NCI-H2196 (cell line): ENCODE measurements at regions not wholly inside any gene's neighbourhood (a gene's known extent, or its start where the extent isn't known, plus 50 kb on each side); places are given as distances from the start of the nearest gene placed in this dataset.

ENCODE experiments used
- DNase-seq: peaks from one replicate; lab custom pipeline; 2025; ENCODE audit not compliant: unreplicated experiment; lab: John Stamatoyannopoulos, UW

GRCh38 chr13:50687545-50687944 is 155.9 kb downstream of the DLEU7 start:
- DNase-seq = no peak

- no peak for DNase-seq
Measured at GRCh38 chr13:50690006-50690405, 153.5 kb downstream of the DLEU7 start.

- DNase-seq = peak; percentile 1
Measured at GRCh38 chr13:50691176-50691680, 152.3 kb downstream of the DLEU7 start.

- no peak for DNase-seq
Measured at GRCh38 chr13:50691681-50692263, 151.7 kb downstream of the DLEU7 start.

- no peak for DNase-seq
Measured at GRCh38 chr13:50692396-50692915, 151.0 kb downstream of the DLEU7 start.

- no peak for DNase-seq
Measured at GRCh38 chr13:50693727-50694126, 149.8 kb downstream of the DLEU7 start.

GRCh38 chr13:50697746-50698539 is 145.5 kb downstream of the DLEU7 start:
- no peak for DNase-seq

- DNase-seq = no peak
Measured at GRCh38 chr13:50699874-50700663, 143.4 kb downstream of the DLEU7 start.

- no peak for DNase-seq
Measured at GRCh38 chr13:50700664-50701305, 142.7 kb downstream of the DLEU7 start.

GRCh38 chr13:50701469-50701868 is 142.0 kb downstream of the DLEU7 start:
- no peak for DNase-seq

GRCh38 chr13:50706505-50706904 is 137.0 kb downstream of the DLEU7 start:
- peak; percentile 16 for DNase-seq

GRCh38 chr13:50707628-50708027 is 135.9 kb downstream of the DLEU7 start:
- DNase-seq = no peak

- DNase-seq = no peak
Measured at GRCh38 chr13:50708461-50708860, 135.0 kb downstream of the DLEU7 start.

- no peak for DNase-seq
Measured at GRCh38 chr13:50709058-50709457, 134.4 kb downstream of the DLEU7 start.

GRCh38 chr13:50711131-50711815 is 132.2 kb downstream of the DLEU7 start:
- DNase-seq = no peak

- DNase-seq = no peak
Measured at GRCh38 chr13:50711996-50712395, 131.5 kb downstream of the DLEU7 start.

- DNase-seq = no peak
Measured at GRCh38 chr13:50712456-50712855, 131.0 kb downstream of the DLEU7 start.

GRCh38 chr13:50712881-50713280 is 130.6 kb downstream of the DLEU7 start:
- no peak for DNase-seq

GRCh38 chr13:50713523-50714248 is 129.8 kb downstream of the DLEU7 start:
- DNase-seq = no peak

- no peak for DNase-seq
Measured at GRCh38 chr13:50714891-50715290, 128.6 kb downstream of the DLEU7 start.
